Head of caudate nucleus (tissue), 42 donors: ENCODE measurements at regions not wholly inside any gene's neighbourhood (a gene's known extent, or its start where the extent isn't known, plus 50 kb on each side); places are given as distances from the start of the nearest gene placed in this dataset.

Experiments
- DNase-seq, 42 donors: peaks; one replicate each; pipeline versions ENCODE4 v3.0.0 to v3.0.0-alpha.2; 2020 to 2021; ENCODE audit warnings: mixed read lengths in 7 of 42
- intact Hi-C: fragments of 100-400 bp; cut with DNase I; formaldehyde crosslinking; loops from one replicate; pipeline ENCODE4 v1.15.0; 2022

DNA sequence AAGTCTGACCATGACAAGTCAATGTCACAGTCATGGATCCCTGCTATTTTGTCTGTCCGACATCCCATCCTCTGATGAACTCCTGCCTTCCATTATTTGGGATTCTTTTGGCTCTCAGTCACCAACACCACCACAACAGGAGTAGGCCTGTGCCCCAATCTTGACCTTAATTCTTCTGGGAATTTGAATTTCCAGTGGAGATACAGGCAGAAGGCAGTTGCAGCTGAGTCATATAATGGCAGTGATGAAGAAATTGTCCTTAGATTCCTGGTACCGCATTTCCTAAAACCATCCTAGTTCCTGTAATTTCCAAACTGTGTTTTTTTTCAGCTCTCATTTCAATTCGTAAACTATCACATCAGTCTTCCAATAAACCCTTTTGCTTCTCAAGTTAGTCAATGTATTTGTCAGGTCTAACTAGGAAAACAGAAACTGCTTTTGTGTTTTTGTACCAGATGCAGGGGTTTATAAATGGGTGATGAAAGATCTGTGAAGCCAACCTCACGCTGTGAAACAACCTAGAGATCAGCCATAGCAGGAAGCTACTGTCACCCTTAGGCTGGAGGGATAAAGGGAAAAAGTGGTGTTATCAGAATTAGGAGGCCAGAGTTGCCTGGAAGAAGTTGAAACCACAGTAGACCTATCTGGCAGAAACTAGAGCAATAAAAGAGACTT, 126.3 kb upstream of the TMEM108 start:
- intact Hi-C loops = no loop called here

DNA sequence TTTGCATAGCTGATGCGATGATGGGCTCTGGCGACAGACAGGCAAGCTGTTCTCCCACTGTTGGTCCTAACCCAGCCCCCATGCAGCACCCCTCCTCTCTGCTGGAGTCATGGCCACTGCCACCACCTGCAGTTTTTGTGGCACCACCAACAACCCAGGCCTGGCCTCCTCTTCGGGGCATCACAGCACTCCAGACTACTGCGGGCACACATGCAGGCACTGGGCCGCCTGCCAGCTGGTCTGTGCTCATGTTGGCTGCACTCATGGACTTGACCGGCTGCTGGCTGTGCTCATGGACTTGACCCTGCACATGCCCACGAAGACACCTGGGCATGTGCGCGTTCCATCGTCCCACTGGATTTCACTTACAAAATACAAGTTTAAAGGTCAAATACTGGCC, 130.9 kb upstream of the TMEM108 start:
- intact Hi-C loops = no loop called here
- peak in 2 of 42 donors; percentile 7 for DNase-seq

More for the DNA sequence above, 126.3 kb upstream of the TMEM108 start:
- no peak for DNase-seq

DNA sequence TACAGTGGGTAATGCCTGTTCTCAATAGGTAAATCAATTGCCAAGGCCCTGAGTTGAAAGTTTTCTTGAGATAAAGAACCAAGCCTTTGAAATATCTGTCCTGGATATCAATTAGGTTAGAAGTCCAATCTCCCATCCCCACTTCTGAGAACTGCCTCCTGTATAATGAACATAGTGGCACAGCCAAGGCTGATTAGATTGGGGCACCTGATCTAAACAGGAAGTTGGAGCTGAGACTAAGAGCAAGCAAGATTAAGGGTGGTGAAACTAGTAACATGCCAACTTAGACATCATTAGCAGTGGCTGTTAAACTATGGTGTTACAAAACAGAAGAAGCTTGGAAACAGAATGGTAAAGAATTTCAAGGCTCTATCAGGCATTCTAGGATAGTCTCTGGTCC, 137.7 kb upstream of the TMEM108 start:
- intact Hi-C loops = no loop called here
- no peak for DNase-seq

DNA sequence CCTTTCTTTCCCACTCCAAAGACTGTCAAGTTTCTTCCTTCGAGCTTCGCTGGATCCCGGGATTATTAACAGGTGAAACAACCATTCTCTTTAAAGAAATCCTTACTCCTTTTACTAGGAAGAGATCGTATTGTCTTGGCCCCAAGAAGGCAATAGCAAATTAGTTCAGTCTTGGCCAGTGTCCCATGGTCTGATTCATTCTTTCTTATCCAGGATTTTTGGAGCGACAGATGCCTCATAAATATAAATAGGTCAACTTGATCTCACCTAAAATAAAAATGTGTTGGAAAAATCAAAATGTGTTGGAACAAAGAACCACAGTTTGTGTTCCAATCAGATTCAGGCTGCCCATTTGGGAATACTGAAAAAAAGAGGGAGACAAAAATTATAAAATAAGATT, 140.1 kb upstream of the TMEM108 start:
- no peak for DNase-seq

DNA sequence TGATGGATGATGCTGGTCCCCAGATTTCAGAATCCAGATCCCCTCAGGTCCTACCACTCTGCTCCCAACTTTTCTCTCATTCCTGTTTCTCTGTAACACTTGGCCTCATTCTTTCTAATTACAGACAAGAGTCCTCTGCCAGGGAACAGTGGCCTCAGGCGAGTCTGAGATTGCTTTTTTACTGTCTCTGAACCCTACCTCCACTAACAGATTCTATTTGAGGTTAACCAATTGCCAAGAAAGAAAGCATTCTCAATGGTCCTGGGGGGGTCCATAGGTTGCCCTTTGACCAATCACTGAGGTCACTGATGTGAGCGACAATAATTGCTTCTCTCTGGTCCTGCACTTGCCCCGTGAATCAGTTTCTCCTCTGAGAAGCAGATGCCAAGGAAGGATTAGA, 145.2 kb upstream of the TMEM108 start:
- intact Hi-C loops = no loop called here
- DNase-seq = no peak

More for the DNA sequence above, 140.1 kb upstream of the TMEM108 start:
- intact Hi-C loops = no loop called here

DNA sequence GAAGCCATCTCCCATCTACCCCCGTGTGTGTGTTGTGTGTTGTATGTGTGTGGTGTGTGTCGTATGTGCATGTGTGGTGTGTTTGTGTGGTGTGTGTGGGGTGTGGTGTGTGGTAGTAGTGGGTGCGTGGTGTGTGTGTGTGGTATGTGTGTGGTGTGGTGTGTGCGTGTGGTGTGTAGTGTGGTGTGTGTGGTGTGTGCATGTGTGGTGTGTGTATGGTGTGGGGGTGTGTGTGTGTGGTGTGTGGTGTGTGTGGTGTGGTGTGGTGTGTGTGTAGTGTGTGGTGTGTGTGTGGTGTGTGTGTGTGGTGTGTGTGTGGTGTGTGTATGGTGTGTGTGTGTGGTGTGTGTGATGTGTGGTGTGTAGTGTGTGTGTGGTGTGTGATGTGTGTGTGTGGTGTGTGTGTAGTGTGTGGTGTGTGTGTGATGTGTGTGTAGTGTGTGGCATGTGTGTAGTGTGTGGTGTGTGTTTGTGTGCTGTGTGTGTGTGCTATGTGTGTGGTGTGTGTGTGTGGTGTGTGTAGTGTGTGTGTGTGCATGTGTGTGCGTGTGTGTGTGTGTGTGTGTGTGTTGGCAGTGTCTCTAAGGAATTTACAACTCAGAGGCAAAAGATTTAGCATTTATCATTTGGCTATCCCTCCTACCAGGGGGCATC, 156.3 kb upstream of the TMEM108 start:
- intact Hi-C loops = no loop called here
- no peak for DNase-seq

DNA sequence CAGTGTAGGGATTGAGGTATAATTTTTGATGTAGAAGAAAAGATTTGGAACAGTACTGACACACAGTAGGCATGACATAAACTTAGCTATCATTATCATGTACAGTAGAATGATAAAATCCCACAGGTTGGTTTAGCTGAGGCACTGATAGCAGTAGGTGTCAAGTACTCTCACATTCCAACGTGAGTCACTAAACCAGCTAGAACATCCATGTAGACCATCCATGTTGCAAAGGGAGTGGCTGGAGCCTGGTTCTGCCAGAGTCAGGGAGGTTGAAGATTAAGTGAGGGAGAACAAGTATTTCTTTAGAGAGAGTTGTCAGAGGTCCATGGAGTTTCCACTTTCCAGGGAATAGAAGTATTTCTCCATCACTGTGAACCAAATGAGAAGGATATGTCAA, 157.2 kb upstream of the TMEM108 start:
- intact Hi-C loops = no loop called here
- DNase-seq = no peak

DNA sequence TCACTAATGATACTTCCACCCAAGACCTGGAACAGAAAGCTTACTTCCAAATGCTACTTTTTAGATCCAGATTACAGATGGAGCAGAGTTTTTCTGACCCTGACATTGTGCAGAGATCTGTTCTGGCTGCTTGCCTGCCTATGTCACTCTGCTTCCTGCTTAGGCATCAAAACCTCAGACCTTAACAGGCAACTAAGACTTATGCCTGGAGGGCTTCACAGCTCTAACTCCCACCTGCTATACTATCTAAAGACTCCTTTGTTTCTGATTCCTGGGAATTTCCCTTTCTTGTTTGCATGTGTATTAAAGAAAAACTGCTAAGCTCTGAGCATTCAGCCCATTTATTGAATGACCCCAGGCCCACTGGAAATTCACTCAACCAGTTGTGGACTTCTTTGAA, 157.4 kb upstream of the NPHP3 start:
- intact Hi-C loops = no loop called here
- DNase-seq = no peak

DNA sequence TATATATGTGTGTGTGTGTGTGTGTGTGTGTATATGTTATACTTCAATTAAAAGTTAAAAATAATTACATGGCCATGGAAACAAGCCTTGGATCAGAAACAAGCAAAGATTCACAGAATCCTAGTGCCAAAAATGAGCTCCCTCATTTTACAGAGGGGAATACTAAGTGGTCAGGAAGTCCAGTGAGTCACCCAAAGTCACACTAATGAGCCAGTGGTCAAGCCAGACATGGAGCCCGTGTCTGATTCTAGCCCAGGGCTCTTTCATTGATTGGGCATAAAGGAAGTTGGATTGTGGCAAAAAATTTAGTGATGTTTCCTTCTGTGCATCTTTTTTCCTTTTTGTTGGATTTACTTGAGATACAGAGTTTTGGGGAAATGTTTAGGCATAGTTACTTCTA, 152.5 kb upstream of the NPHP3 start:
- no peak for DNase-seq
- intact Hi-C loops = no loop called here

DNA sequence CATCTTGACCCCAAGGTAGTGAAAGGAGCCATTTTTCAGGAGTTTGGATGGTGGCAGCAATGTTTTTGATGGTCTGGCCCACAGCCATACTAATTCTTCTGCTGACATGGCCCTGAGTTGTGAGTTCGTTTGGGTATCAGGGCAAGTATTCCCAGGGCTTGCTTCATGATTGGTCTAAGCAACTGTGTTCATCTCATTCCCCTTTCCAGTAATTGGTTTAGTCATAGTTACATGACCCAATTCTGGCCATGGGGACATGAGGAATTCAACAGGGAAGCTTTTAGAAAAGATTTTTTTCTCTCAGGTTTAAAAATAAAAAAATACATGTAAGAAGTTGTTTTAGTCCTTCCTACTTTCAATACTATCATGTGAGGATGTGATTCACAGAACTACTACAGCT, 150.5 kb upstream of the NPHP3 start:
- intact Hi-C loops = no loop called here
- DNase-seq = no peak

DNA sequence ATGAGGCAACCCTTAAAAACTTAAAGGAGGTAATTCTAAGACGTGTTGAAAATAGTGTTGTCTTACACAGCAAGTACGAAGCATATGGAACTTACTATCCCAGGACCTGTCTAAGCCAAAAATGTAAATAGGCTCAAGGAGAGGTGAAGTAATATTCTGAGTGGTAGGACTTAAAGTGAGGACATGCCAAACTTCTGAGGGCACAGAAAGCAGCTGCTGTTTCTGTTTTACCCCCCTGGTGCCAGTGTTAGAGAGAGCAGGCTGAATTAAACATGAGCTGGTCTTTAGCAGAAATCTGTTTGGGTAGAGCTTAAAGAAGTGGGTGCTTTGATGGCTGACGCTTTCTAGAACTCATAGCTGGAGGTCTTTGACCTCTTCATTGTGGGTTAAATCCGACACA, 149.7 kb upstream of the NPHP3 start:
- no peak for DNase-seq
- intact Hi-C loops = no loop called here

DNA sequence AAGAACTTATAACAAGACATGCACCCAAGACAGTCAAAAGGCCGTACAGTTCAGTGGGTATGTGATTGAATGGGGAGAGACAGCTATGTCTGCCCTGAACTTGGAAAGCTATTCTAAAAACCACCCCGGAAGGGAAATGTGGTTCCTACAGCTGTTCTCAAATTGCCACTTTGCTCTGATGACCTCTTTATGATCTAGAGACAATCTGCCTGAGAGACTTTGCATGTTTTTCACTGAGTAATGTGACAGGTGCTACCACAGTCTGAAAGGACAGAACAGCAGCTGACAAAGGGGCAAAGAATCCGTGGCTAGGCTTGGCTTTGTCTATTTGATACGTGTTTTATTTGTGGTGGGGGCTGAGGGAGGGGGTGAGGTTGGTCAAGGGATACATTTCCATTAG, 148.3 kb upstream of the NPHP3 start:
- no peak for DNase-seq

DNA sequence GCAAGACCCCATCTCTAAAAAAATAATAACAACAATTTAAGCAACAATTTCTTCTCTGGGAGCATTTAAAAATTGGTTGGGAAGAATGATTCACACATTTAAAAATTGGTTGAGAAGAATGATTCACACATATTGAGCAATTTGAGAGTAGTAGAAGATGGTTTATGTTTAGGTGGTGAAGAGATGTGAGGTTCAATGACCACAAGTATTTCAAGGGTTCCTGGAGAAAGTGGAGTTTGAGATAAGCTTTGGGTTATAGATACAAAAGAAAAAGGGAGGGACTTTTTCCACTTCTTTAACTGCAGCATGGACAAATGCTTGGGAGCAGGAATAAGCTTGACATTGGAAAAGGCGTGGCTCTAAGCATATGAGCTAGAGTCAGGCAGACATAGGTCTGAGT, 145.7 kb upstream of the NPHP3 start:
- DNase-seq = no peak
- intact Hi-C loops = no loop called here

More for the DNA sequence above, 148.3 kb upstream of the NPHP3 start:
- intact Hi-C loops = no loop called here

DNA sequence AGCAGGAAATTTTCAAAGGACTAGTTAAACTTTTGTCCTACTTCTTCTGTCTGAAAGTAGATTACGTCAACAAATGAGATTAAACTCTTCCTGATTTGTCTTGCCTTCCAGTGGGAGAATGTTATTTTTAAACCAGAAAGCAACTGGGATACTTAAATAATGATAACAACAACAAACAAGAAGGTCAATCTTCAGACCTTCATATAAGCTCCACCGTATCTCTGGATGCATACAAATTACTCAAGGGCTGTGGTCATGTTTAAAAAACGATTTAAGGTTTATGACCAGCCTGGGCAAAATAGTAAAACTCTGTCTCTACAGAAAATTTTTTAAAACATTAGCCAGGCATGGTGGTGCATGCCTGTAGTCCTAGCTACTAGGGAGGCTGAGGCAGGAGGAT, 145.3 kb upstream of the NPHP3 start:
- intact Hi-C loops = no loop called here
- no peak for DNase-seq

DNA sequence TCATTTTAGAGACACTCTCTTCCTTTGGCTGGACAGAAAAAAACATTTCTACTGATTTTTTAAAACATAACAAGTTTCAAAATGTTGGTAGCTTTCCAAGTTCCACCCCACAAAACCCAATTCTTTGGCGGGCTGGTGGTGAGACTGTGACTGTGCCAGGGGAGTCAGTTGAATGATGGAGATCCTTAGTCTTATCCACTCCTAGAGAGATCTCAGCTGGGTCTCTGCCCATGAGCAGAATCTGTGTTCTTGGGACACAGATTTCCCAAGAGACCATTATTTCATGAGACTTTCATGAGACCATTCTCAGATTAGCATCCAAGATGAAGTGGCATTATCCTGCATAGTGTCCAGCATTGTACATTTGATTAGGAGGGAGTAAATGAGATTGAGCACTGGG, 135.1 kb upstream of the NPHP3 start:
- intact Hi-C loops = no loop called here
- DNase-seq = no peak

DNA sequence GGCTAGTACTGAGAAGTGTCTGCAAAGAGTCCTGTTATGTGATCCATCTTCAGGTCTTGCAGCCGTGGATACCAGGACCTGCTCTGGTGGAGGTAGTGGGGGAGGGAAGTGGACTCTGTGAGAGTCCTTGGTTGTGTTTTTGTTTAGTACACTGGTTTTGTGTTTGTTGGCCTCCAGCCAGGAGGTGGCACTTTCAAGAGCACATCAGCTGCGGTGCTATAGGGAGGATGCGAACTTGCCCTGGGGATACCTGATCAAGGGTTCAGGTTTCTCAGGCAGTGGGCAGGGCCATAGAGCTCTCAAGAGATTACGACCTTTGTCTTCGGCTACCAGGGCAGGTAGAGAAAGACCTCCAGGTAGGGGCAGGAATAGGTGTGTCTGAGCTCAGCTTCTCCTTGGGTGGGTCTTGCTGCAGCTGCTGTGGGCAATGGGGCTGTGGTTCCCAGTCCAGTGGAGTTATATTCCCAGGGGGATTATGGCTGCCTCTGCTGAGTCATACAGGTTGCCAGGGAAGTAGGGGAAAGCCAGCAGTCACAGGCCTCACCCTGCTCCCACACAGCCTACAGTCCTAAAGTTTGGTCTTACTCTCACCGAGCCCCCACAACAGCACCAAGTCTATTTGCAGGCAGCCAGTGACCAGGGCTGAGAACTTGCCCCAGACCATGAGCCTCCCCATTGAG, 132.8 kb upstream of the NPHP3 start:
- intact Hi-C loops = no loop called here
- no peak for DNase-seq

DNA sequence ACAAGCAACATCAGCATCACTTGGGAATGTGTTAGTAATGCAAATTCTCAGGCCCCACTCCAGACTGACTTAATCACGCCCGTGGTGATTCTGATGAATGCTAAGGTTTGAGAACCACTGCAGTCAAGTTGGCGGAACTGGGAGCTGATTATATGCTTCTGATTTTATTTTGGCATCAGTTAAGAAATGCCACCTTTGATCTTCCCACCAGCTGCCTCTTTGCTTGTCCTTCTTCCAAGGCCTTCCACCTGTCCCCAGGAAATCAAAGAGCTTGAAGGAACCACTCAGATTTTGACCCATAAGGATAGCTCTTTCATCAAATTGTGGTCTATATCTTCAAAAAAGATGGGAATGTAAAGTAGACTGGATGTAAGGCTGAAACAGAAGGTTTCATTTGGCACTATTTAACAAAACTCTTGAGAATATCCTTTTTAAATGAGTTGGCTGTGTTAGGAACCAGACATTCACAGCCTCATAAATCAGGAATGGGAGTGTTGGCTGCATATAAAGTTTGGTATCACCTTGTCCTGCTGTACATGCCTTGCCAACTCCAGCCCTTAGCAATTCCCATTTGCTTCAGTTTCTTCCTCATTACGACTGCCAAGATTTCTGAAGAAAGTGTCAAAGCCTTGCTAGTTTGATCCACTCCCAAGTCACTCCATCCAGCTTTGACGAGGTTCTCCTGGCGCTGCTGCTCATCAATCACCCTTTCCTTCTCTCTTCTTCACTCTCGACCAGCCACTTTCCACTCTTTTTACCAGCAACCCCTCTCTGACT, 125.8 kb upstream of the NPHP3 start:
- intact Hi-C loops = no loop called here
- no peak for DNase-seq

DNA sequence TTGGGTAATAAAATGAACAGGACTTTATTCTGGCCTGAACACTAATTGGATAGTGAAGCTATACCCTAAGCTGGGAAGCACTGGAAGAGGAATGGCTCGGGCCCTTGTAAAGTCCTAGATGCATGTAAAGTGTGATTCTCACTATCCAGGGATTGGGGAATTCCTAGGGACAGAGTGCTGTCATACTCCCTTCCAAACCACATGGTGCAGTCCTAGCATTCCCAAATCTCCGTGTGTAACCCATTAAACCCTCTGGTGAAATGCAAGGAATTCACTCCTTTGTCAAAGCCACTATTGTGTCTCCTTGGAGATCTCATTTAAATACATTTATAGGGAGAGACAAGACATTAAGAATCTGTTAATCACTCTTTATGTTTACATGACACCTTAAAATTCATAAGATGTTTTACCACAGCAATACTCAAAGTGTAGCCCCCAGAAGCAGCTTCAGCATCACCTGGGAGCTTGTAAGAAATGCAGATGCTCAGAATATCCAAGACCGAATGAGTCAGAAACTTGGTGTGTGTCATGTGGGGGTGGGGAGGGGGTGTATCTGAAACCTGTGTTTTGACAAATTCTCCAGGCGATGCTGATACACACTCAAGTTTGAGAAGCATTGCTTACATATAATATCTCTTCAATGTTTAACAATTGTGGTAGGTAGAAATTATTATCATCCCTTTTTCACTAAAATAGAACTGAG, 121.8 kb upstream of the NPHP3 start:
- intact Hi-C loops = no loop called here
- DNase-seq = peak in 41 of 42 donors; percentile 4 to 84 (median 48)

DNA sequence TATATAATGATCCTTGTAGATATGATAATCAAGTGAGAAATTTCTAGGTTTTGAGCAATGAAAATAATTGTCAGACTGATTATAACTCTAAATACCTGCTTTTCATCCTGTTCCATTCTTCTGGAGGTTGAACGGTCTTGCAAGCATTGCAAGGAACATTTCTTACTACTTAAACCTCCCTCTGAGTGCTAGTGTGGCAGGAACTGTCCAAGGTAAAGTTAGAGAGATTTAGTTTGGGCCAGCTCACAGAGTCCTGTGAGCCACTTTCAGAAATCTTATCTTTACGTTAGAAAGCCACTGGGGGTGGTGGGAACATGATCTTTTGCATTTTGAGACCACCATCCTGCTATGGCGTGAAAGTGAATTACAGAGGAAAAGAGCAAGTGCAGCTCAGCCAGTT, 121.1 kb upstream of the NPHP3 start:
- intact Hi-C loops = no loop called here

More for the DNA sequence above, 121.1 kb upstream of the NPHP3 start:
- no peak for DNase-seq
